ENCODE measurements at regions not wholly inside any gene's neighbourhood (a gene's known extent, or its start where the extent isn't known, plus 50 kb on each side); places are given as distances from the start of the nearest gene placed in this dataset.

- H3K9me3 ChIP-seq (replicated peaks; ENCODE audit: control insufficient read depth, low read depth, low read length) = no peaks in the 10 kb centered on the region
- 100% methylated on average over 1 of the region's 2 CpGs for WGBS (ENCODE audit: insufficient coverage)
- no peaks in the 10 kb centered on the region for H3K27me3 ChIP-seq (ENCODE audit: control insufficient read depth, insufficient read depth, low read length)
- H3K27ac ChIP-seq (ENCODE audit: low read length) = no peak overlapping the region
- DNase-seq = no peak
- H3K36me3 ChIP-seq (ENCODE audit: control insufficient read depth, insufficient read depth, low read length) = no peaks in the 10 kb centered on the region
- no peak overlapping the region for H3K4me3 ChIP-seq (ENCODE audit: low read length)
- peaks cover 3% of the 10 kb centered on the region for H3K4me1 ChIP-seq (ENCODE audit: control insufficient read depth, insufficient read depth, low read length)
Measured at GRCh38 chr2:150047620-150048222, 439.7 kb downstream of the RND3 start.

GRCh38 chr2:150046810-150047209, 440.7 kb downstream of the RND3 start:
- no peaks in the 10 kb centered on the region for H3K36me3 ChIP-seq (ENCODE audit: control insufficient read depth, insufficient read depth, low read length)
- no peak for DNase-seq
- H3K9me3 ChIP-seq (replicated peaks; ENCODE audit: control insufficient read depth, low read depth, low read length) = no peaks in the 10 kb centered on the region
- H3K27me3 ChIP-seq (ENCODE audit: control insufficient read depth, insufficient read depth, low read length) = no peaks in the 10 kb centered on the region
- H3K4me3 ChIP-seq (ENCODE audit: low read length) = no peak overlapping the region
- no CpG with 5 or more reads among the region's 4 CpGs for WGBS (ENCODE audit: insufficient coverage)
- no peak overlapping the region for H3K27ac ChIP-seq (ENCODE audit: low read length)
- peaks cover 6% of the 10 kb centered on the region for H3K4me1 ChIP-seq (ENCODE audit: control insufficient read depth, insufficient read depth, low read length)

DNA sequence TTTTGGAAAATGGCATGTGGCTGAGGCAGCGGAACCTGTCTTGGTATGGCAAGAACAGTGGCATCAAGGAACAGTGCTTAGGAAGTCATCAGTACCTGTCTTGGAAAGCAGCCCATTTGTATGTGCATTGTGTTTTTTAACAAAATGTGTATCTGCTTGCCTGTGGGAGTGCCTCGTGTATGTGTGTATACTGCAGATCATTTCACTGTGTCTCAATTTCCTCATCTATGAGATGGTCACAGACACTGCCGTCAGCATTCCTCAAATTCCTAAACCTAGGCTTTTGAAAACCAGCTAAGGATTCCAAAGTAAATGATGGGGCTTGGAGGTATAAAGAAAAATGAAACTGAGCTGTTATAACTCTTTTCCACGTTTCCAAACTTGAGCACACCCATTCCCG, 441.3 kb downstream of the RND3 start:
- no peaks in the 10 kb centered on the region for H3K36me3 ChIP-seq (ENCODE audit: control insufficient read depth, insufficient read depth, low read length)
- no peak overlapping the region for H3K4me3 ChIP-seq (ENCODE audit: low read length)
- no peaks in the 10 kb centered on the region for H3K27me3 ChIP-seq (ENCODE audit: control insufficient read depth, insufficient read depth, low read length)
- DNase-seq = no peak
- WGBS (ENCODE audit: insufficient coverage) = 88% methylated on average over 1 of the region's 5 CpGs
- peaks cover 8% of the 10 kb centered on the region for H3K4me1 ChIP-seq (ENCODE audit: control insufficient read depth, insufficient read depth, low read length)
- no peak overlapping the region for H3K27ac ChIP-seq (ENCODE audit: low read length)
- no peaks in the 10 kb centered on the region for H3K9me3 ChIP-seq (replicated peaks; ENCODE audit: control insufficient read depth, low read depth, low read length)

GRCh38 chr2:150045601-150046000, 441.9 kb downstream of the RND3 start:
- WGBS (ENCODE audit: insufficient coverage) = no CpG with 5 or more reads among the region's 4 CpGs
- DNase-seq = no peak
- Histone ChIP-seq H3K4me3 (ENCODE audit: low read length) (no peak overlapping the region), H3K27me3 (ENCODE audit: control insufficient read depth, insufficient read depth, low read length) (no peaks in the 10 kb centered on the region), H3K36me3 (ENCODE audit: control insufficient read depth, insufficient read depth, low read length) (no peaks in the 10 kb centered on the region), H3K4me1 (ENCODE audit: control insufficient read depth, insufficient read depth, low read length) (peaks cover 8% of the 10 kb centered on the region), H3K9me3 (replicated peaks; ENCODE audit: control insufficient read depth, low read depth, low read length) (no peaks in the 10 kb centered on the region), H3K27ac (ENCODE audit: low read length) (no peak overlapping the region)

DNA sequence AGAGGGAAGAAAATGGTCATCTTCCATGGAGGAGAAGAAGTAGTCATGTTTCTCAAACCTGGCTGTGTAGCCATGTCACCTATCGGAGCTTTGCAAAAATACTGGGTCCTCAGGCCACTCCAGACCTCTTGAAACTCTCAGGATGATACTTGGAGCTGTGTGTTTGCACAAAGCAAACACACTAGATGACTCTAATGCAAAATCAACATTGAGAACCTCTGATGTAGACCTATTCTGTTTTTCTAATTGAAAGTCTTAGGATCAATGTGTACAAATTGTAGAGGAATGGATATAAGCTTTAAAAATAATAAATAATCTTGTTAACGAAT, 444.3 kb downstream of the RND3 start:
- Histone ChIP-seq H3K36me3 (ENCODE audit: control insufficient read depth, insufficient read depth, low read length) (no peaks in the 10 kb centered on the region), H3K4me3 (ENCODE audit: low read length) (no peak overlapping the region), H3K4me1 (ENCODE audit: control insufficient read depth, insufficient read depth, low read length) (peaks cover 8% of the 10 kb centered on the region), H3K9me3 (replicated peaks; ENCODE audit: control insufficient read depth, low read depth, low read length) (no peaks in the 10 kb centered on the region), H3K27ac (ENCODE audit: low read length) (no peak overlapping the region), H3K27me3 (ENCODE audit: control insufficient read depth, insufficient read depth, low read length) (no peaks in the 10 kb centered on the region)
- no peak for DNase-seq
- 100% methylated on average over 1 of the region's 2 CpGs for WGBS (ENCODE audit: insufficient coverage)

DNA sequence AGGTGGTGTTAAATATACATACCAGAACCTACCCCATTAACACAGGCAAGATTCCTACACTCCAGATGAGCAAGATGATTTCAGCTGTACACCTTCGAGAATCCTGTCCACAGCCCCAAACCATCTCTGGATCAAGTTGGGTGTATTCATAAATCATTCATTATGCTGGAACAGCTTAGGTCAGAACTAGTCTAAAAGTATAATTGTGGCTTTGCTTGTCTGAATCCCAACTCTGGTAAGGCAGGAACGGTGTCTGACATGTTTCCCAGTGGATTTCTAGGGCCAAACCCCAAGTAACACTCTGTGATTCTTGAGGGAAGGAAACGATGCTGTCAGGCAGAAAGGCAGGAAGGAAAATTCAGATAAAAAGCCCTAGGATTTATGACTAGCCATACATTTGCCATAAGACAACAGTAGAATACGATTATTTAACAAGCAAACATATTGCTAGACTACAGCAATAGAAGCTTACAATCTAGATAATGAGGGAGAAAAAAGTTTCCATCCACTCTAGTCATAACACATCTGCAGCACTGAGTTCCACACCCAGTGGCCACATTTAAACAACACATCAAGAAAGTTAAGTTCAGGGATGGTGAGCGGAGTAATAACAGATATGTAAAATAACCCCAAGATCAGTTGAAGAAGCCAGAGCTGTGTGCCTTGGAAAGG, 444.8 kb downstream of the RND3 start:
- Histone ChIP-seq H3K36me3 (ENCODE audit: control insufficient read depth, insufficient read depth, low read length) (no peaks in the 10 kb centered on the region), H3K9me3 (replicated peaks; ENCODE audit: control insufficient read depth, low read depth, low read length) (no peaks in the 10 kb centered on the region), H3K27ac (ENCODE audit: low read length) (peak overlapping the region; percentile 18), H3K27me3 (ENCODE audit: control insufficient read depth, insufficient read depth, low read length) (no peaks in the 10 kb centered on the region), H3K4me3 (ENCODE audit: low read length) (no peak overlapping the region), H3K4me1 (ENCODE audit: control insufficient read depth, insufficient read depth, low read length) (peaks cover 8% of the 10 kb centered on the region)
- WGBS (ENCODE audit: insufficient coverage) = no CpG with 5 or more reads among the region's 5 CpGs
- no peak for DNase-seq

GRCh38 chr2:150041722-150042425, 445.6 kb downstream of the RND3 start:
- 37% methylated on average over 4 of the region's 8 CpGs for WGBS (ENCODE audit: insufficient coverage)
- no peaks in the 10 kb centered on the region for H3K9me3 ChIP-seq (replicated peaks; ENCODE audit: control insufficient read depth, low read depth, low read length)
- peak overlapping the region; percentile 18 for H3K27ac ChIP-seq (ENCODE audit: low read length)
- no peaks in the 10 kb centered on the region for H3K27me3 ChIP-seq (ENCODE audit: control insufficient read depth, insufficient read depth, low read length)
- H3K36me3 ChIP-seq (ENCODE audit: control insufficient read depth, insufficient read depth, low read length) = no peaks in the 10 kb centered on the region
- DNase-seq = peak; percentile 53
- no peak overlapping the region for H3K4me3 ChIP-seq (ENCODE audit: low read length)
- peaks cover 8% of the 10 kb centered on the region for H3K4me1 ChIP-seq (ENCODE audit: control insufficient read depth, insufficient read depth, low read length)

GRCh38 chr2:150036622-150037021, 449.0 kb upstream of the MMADHC start:
- Histone ChIP-seq H3K4me1 (ENCODE audit: control insufficient read depth, insufficient read depth, low read length) (no peaks in the 10 kb centered on the region), H3K9me3 (replicated peaks; ENCODE audit: control insufficient read depth, low read depth, low read length) (no peaks in the 10 kb centered on the region), H3K4me3 (ENCODE audit: low read length) (no peak overlapping the region), H3K27me3 (ENCODE audit: control insufficient read depth, insufficient read depth, low read length) (no peaks in the 10 kb centered on the region), H3K36me3 (ENCODE audit: control insufficient read depth, insufficient read depth, low read length) (no peaks in the 10 kb centered on the region), H3K27ac (ENCODE audit: low read length) (no peak overlapping the region)
- no peak for DNase-seq

DNA sequence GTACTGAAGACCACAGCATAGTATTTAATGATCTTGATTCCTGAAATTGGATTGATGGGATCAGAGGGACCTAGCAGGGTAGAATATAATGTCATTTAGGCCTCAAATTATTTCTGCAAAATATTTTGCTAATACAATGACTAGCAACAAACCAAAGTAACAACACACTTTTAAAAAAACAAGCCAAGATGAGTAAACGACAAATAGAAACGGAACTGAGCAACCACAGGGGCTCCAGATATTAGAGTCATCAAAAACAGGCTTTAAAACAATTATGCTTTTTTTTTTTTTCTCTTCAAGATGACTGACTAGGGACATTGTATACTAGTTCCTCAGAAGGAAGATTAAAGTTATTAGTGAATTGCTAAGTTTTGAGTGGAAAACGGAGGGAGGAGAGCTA, 447.1 kb upstream of the MMADHC start:
- H3K27ac ChIP-seq (ENCODE audit: low read length) = no peak overlapping the region
- 20% methylated on average over 1 of the region's 3 CpGs for WGBS (ENCODE audit: insufficient coverage)
- H3K36me3 ChIP-seq (ENCODE audit: control insufficient read depth, insufficient read depth, low read length) = no peaks in the 10 kb centered on the region
- peaks cover 2% of the 10 kb centered on the region for H3K4me1 ChIP-seq (ENCODE audit: control insufficient read depth, insufficient read depth, low read length)
- DNase-seq = no peak
- H3K9me3 ChIP-seq (replicated peaks; ENCODE audit: control insufficient read depth, low read depth, low read length) = no peaks in the 10 kb centered on the region
- H3K27me3 ChIP-seq (ENCODE audit: control insufficient read depth, insufficient read depth, low read length) = no peaks in the 10 kb centered on the region
- H3K4me3 ChIP-seq (ENCODE audit: low read length) = no peak overlapping the region

- H3K27me3 ChIP-seq (ENCODE audit: control insufficient read depth, insufficient read depth, low read length) = no peaks in the 10 kb centered on the region
- WGBS (ENCODE audit: insufficient coverage) = 25% methylated on average over 2 of the region's 3 CpGs
- peak overlapping the region; percentile 16 for H3K27ac ChIP-seq (ENCODE audit: low read length)
- no peak overlapping the region for H3K4me3 ChIP-seq (ENCODE audit: low read length)
- H3K36me3 ChIP-seq (ENCODE audit: control insufficient read depth, insufficient read depth, low read length) = no peaks in the 10 kb centered on the region
- H3K9me3 ChIP-seq (replicated peaks; ENCODE audit: control insufficient read depth, low read depth, low read length) = no peaks in the 10 kb centered on the region
- DNase-seq = peak; percentile 84
- peaks cover 2% of the 10 kb centered on the region for H3K4me1 ChIP-seq (ENCODE audit: control insufficient read depth, insufficient read depth, low read length)
Measured at GRCh38 chr2:150030436-150031190, 443.0 kb upstream of the MMADHC start.
